ENCODE measurements at regions not wholly inside any gene's neighbourhood (a gene's known extent, or its start where the extent isn't known, plus 50 kb on each side); places are given as distances from the start of the nearest gene placed in this dataset.

DNA sequence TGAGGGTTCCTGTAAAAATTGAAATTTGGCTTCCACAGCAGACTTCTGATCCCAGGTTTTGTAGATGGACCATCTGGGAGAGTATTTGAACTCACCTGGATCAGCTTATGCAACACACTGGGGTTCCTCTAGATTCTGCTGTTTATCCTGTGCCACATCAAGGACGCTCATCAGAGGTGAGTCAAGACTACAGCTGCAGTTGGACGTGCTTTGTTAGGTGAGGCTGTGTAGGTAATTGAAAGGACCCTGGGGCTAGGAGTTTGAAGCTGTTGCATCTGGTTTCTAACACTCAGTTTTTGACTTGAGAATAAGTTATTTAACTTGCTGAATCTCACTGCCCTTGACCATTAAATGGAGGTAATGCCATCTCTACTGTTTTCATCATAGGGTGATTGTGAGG is 394.2 kb downstream of the EDEM1 start:
- TF ChIP-seq EP300 (IDR thresholded peaks at IDR 0.05) (no peak), POLR2A (IDR thresholded peaks at IDR 0.05) (no peak)
- TF ChIP-seq, protein P1, sequence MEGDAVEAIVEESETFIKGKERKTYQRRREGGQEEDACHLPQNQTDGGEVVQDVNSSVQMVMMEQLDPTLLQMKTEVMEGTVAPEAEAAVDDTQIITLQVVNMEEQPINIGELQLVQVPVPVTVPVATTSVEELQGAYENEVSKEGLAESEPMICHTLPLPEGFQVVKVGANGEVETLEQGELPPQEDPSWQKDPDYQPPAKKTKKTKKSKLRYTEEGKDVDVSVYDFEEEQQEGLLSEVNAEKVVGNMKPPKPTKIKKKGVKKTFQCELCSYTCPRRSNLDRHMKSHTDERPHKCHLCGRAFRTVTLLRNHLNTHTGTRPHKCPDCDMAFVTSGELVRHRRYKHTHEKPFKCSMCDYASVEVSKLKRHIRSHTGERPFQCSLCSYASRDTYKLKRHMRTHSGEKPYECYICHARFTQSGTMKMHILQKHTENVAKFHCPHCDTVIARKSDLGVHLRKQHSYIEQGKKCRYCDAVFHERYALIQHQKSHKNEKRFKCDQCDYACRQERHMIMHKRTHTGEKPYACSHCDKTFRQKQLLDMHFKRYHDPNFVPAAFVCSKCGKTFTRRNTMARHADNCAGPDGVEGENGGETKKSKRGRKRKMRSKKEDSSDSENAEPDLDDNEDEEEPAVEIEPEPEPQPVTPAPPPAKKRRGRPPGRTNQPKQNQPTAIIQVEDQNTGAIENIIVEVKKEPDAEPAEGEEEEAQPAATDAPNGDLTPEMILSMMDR (IDR thresholded peaks at IDR 0.05) = no peak
- intact Hi-C loops (cut with DNase I) = no loop called here
- Histone ChIP-seq H3K27me3 (no peaks in the 10 kb centered on the region), H3K27ac (no peak overlapping the region), H3K4me1 (ENCODE audit: insufficient read depth) (no peaks in the 10 kb centered on the region), H3K36me3 (no peaks in the 10 kb centered on the region), H3K4me3 (no peak overlapping the region), H3K9me3 (no peaks in the 10 kb centered on the region)
- no peak for DNase-seq
- WGBS, 3 donors = 73 to 83% (median 79%) methylated on average over 2 of the region's 2 CpGs

DNA sequence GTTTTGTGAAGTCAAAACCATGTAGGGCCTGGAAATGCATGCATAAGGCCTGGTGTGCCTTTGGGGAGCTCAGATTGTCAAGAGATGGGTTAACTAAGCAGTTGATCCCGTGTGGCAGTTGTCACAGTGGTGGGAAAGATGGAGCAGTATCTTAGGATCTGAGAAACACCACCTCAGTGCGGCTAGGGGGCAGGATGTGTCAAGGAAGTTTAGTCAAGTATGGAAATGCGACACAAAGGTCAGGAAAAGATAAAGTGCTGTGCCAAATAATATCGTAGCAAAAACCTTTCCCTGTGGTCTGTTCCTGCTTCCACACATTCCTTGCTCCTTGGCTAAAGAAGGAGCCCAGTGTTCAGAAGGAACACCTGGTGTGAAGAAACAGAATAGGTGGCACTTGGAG is 396.4 kb downstream of the EDEM1 start:
- WGBS, 3 donors = 30 to 39% (median 31%) methylated on average over 4 of the region's 4 CpGs
- Histone ChIP-seq H3K4me3 (no peak overlapping the region), H3K4me1 (ENCODE audit: insufficient read depth) (no peaks in the 10 kb centered on the region), H3K9me3 (no peaks in the 10 kb centered on the region), H3K27ac (no peak overlapping the region), H3K36me3 (no peaks in the 10 kb centered on the region), H3K27me3 (no peaks in the 10 kb centered on the region)
- TF ChIP-seq POLR2A (IDR thresholded peaks at IDR 0.05) = no peak
- TF ChIP-seq, protein P1 (IDR thresholded peaks at IDR 0.05) = no peak
- TF ChIP-seq EP300 (IDR thresholded peaks at IDR 0.05) = no peak
- DNase-seq = no peak
- intact Hi-C loops (cut with DNase I) = no loop called here

DNA sequence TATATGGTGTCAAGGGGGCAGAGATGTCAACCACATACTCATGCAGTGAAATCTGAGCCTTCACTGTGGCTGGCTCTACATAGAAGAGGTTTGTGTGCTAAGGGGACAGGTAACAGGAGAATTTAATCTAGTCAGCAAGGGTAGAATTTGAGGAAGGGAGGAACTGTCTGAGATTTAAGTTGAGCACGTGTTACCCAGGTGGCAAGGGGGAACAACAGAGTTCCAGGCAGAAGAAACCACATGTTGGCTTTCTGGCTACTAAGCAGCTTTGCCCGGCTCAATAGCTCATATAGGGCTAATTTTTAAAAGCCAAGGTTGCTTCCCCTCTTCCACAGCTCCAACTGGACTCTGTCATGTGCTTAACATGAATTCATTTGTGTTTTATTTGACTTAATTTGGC is 397.6 kb downstream of the EDEM1 start:
- intact Hi-C loops (cut with DNase I) = no loop called here
- 72 to 81% (median 80%) methylated on average over 2 of the region's 2 CpGs for WGBS, 3 donors
- no peak overlapping the region for H3K27ac ChIP-seq

DNA sequence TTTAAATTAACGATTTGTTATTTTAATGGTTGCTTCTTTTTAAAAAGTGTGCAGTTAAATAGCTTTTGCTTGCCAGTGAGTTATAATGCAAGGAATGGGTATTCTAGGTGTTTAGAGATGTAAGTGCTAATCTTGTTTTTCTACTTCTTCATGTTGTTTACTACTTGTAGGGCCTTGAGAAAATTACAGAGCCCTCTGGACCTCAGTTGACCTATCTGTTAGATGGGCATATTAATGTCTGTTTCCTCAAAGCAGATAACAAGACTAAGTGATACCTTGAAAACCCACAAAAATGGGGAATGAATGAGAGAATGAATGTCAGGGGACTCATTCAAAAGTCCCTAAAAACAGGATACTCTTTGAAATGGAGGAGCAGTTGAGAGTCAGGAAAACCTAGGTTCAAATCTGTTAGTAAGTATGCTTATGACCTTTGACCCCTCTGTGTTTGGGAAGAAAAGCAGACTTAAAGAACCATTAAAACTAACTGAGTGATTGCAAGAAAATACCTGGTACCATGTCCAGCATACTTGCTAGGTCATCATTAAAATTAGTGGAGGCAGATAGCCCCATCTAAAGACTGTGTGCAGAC is 419.5 kb downstream of the EDEM1 start:
- Histone ChIP-seq H3K9me3 (no peaks in the 10 kb centered on the region), H3K4me1 (ENCODE audit: insufficient read depth) (no peaks in the 10 kb centered on the region), H3K36me3 (no peaks in the 10 kb centered on the region), H3K27me3 (no peaks in the 10 kb centered on the region), H3K4me3 (no peak overlapping the region), H3K27ac (no peak overlapping the region)
- TF ChIP-seq POLR2A (IDR thresholded peaks at IDR 0.05) (no peak), EP300 (IDR thresholded peaks at IDR 0.05) (no peak)
- TF ChIP-seq, protein P1 (IDR thresholded peaks at IDR 0.05) = no peak
- WGBS, 3 donors = 61 to 71% (median 65%) methylated on average over 1 of the region's 1 CpG
- DNase-seq = no peak
- intact Hi-C loops (cut with DNase I) = no loop called here

More for the DNA sequence above, 397.6 kb downstream of the EDEM1 start:
- Histone ChIP-seq H3K27me3 (no peaks in the 10 kb centered on the region), H3K4me3 (no peak overlapping the region), H3K4me1 (ENCODE audit: insufficient read depth) (no peaks in the 10 kb centered on the region), H3K36me3 (no peaks in the 10 kb centered on the region), H3K9me3 (no peaks in the 10 kb centered on the region)
- DNase-seq = no peak
- no peak for TF ChIP-seq POLR2A (IDR thresholded peaks at IDR 0.05)
- TF ChIP-seq, protein P1 (IDR thresholded peaks at IDR 0.05) = no peak
- TF ChIP-seq EP300 (IDR thresholded peaks at IDR 0.05) = no peak
